ENCODE measurements at regions not wholly inside any gene's neighbourhood (a gene's known extent, or its start where the extent isn't known, plus 50 kb on each side); places are given as distances from the start of the nearest gene placed in this dataset.

- no peak for ATAC-seq
- TF ChIP-seq POLR2A (IDR thresholded peaks at IDR 0.05) = no peak
- no peak for TF ChIP-seq CTCF (IDR thresholded peaks at IDR 0.05)
- no peak overlapping the region for H3K27ac ChIP-seq
- no peak for DNase-seq
- no peaks in the 10 kb centered on the region for H3K9me3 ChIP-seq
- intact Hi-C loops (cut with DNase I) = no loop called here
- H3K27me3 ChIP-seq = no peaks in the 10 kb centered on the region
- H3K4me3 ChIP-seq = no peak overlapping the region
- H3K36me3 ChIP-seq = no peaks in the 10 kb centered on the region
- H3K4me1 ChIP-seq = no peaks in the 10 kb centered on the region
These were observed 123.7 kb upstream of the CLSTN2 start for GRCh38 chr3:139811331-139811730.

- Histone ChIP-seq H3K9me3 (no peaks in the 10 kb centered on the region), H3K4me1 (no peaks in the 10 kb centered on the region), H3K36me3 (no peaks in the 10 kb centered on the region), H3K27ac (no peak overlapping the region), H3K27me3 (no peaks in the 10 kb centered on the region), H3K4me3 (no peak overlapping the region)
- 61% methylated on average over 5 of the region's 5 CpGs for WGBS (ENCODE audit: insufficient coverage, low coverage, low lambda C conversion rate, missing lambda C conversion rate)
- intact Hi-C loops (cut with DNase I) = no loop called here
- TF ChIP-seq CTCF (IDR thresholded peaks at IDR 0.05) (no peak), POLR2A (IDR thresholded peaks at IDR 0.05) (no peak)
- ATAC-seq = no peak
- no peak for DNase-seq
These were observed 126.8 kb upstream of the CLSTN2 start for GRCh38 chr3:139808201-139808600.

- H3K9me3 ChIP-seq = no peaks in the 10 kb centered on the region
- no peaks in the 10 kb centered on the region for H3K27me3 ChIP-seq
- intact Hi-C loops (cut with DNase I) = no loop called here
- WGBS (ENCODE audit: insufficient coverage, low coverage, low lambda C conversion rate, missing lambda C conversion rate) = 57% methylated on average over 3 of the region's 3 CpGs
- H3K36me3 ChIP-seq = no peaks in the 10 kb centered on the region
- no peak for TF ChIP-seq CTCF (IDR thresholded peaks at IDR 0.05)
- no peak for TF ChIP-seq POLR2A (IDR thresholded peaks at IDR 0.05)
- no peak overlapping the region for H3K27ac ChIP-seq
- H3K4me3 ChIP-seq = no peak overlapping the region
- DNase-seq (no peak), ATAC-seq (no peak)
- H3K4me1 ChIP-seq = no peaks in the 10 kb centered on the region
These were observed 125.5 kb upstream of the NMNAT3 start for GRCh38 chr3:139803294-139803693.

- TF ChIP-seq POLR2A (IDR thresholded peaks at IDR 0.05) (no peak), CTCF (IDR thresholded peaks at IDR 0.05) (no peak)
- ATAC-seq = peak in 1 of 4 donors; percentile 33
- 29% methylated on average over 6 of the region's 8 CpGs for WGBS (ENCODE audit: insufficient coverage, low coverage, low lambda C conversion rate, missing lambda C conversion rate)
- Histone ChIP-seq H3K4me3 (no peak overlapping the region), H3K9me3 (no peaks in the 10 kb centered on the region), H3K27me3 (no peaks in the 10 kb centered on the region), H3K4me1 (no peaks in the 10 kb centered on the region), H3K36me3 (no peaks in the 10 kb centered on the region), H3K27ac (no peak overlapping the region)
- intact Hi-C loops (cut with DNase I) = no loop called here
- no peak for DNase-seq
These were observed 120.1 kb upstream of the NMNAT3 start for GRCh38 chr3:139797724-139798343.
